ENCODE measurements at regions not wholly inside any gene's neighbourhood (a gene's known extent, or its start where the extent isn't known, plus 50 kb on each side); places are given as distances from the start of the nearest gene placed in this dataset.

GRCh38 chr11:111153194-111153593, 92.3 kb upstream of the POU2AF2 start:
- intact Hi-C loops (cut with DNase I): no loop called here
- no peak overlapping the region for H3K27ac ChIP-seq
- 98% methylated on average over 2 of the region's 2 CpGs for WGBS
- no peak overlapping the region for H3K4me3 ChIP-seq
- DNase-seq (ENCODE audit: low spot score): no peak
- no peaks in the 10 kb centered on the region for H3K4me1 ChIP-seq (replicated peaks)
- no peaks in the 10 kb centered on the region for H3K9me3 ChIP-seq
- H3K36me3 ChIP-seq: no peaks in the 10 kb centered on the region
- TF ChIP-seq POLR2AphosphoS5 (IDR thresholded peaks at IDR 0.05): no peak
- TF ChIP-seq POLR2A (IDR thresholded peaks at IDR 0.05): no peak
- no peak for TF ChIP-seq CTCF (IDR thresholded peaks at IDR 0.05)
- no peaks in the 10 kb centered on the region for H3K27me3 ChIP-seq (replicated peaks; ENCODE audit: insufficient read depth)

GRCh38 chr11:111148953-111149352, 96.6 kb upstream of the POU2AF2 start:
- Histone ChIP-seq H3K4me3 (no peak overlapping the region), H3K27me3 (replicated peaks; ENCODE audit: insufficient read depth) (no peaks in the 10 kb centered on the region), H3K4me1 (replicated peaks) (no peaks in the 10 kb centered on the region), H3K9me3 (no peaks in the 10 kb centered on the region), H3K27ac (no peak overlapping the region), H3K36me3 (no peaks in the 10 kb centered on the region)
- TF ChIP-seq POLR2AphosphoS5 (IDR thresholded peaks at IDR 0.05) (no peak), POLR2A (IDR thresholded peaks at IDR 0.05) (no peak), CTCF (IDR thresholded peaks at IDR 0.05) (no peak)
- intact Hi-C loops (cut with DNase I): no loop called here
- no peak for DNase-seq (ENCODE audit: low spot score)

- WGBS: 37% methylated on average over 3 of the region's 3 CpGs
- no peak for DNase-seq (ENCODE audit: low spot score)
- intact Hi-C loops (cut with DNase I): no loop called here
Measured at GRCh38 chr11:111148121-111148520, 97.4 kb upstream of the POU2AF2 start.

GRCh38 chr11:111137846-111138245, 107.7 kb upstream of the POU2AF2 start:
- intact Hi-C loops (cut with DNase I): no loop called here
- Histone ChIP-seq H3K27ac (no peak overlapping the region), H3K27me3 (replicated peaks; ENCODE audit: insufficient read depth) (no peaks in the 10 kb centered on the region), H3K4me3 (no peak overlapping the region), H3K36me3 (no peaks in the 10 kb centered on the region), H3K4me1 (replicated peaks) (no peaks in the 10 kb centered on the region), H3K9me3 (no peaks in the 10 kb centered on the region)
- TF ChIP-seq POLR2AphosphoS5 (IDR thresholded peaks at IDR 0.05) (peak; percentile 78), CTCF (IDR thresholded peaks at IDR 0.05) (no peak)
- peak; percentile 33 for DNase-seq (ENCODE audit: low spot score)
- 16% methylated on average over 1 of the region's 1 CpG for WGBS

More at GRCh38 chr11:111148121-111148520, 97.4 kb upstream of the POU2AF2 start:
- Histone ChIP-seq H3K4me1 (replicated peaks) (no peaks in the 10 kb centered on the region), H3K9me3 (no peaks in the 10 kb centered on the region), H3K4me3 (no peak overlapping the region), H3K36me3 (no peaks in the 10 kb centered on the region), H3K27me3 (replicated peaks; ENCODE audit: insufficient read depth) (no peaks in the 10 kb centered on the region), H3K27ac (no peak overlapping the region)
- TF ChIP-seq CTCF (IDR thresholded peaks at IDR 0.05) (no peak), POLR2A (IDR thresholded peaks at IDR 0.05) (no peak), POLR2AphosphoS5 (IDR thresholded peaks at IDR 0.05) (no peak)

- no peak overlapping the region for H3K27ac ChIP-seq
- TF ChIP-seq CTCF (IDR thresholded peaks at IDR 0.05) (no peak), POLR2A (IDR thresholded peaks at IDR 0.05) (no peak), POLR2AphosphoS5 (IDR thresholded peaks at IDR 0.05) (no peak)
- no peaks in the 10 kb centered on the region for H3K36me3 ChIP-seq
- H3K27me3 ChIP-seq (replicated peaks; ENCODE audit: insufficient read depth): no peaks in the 10 kb centered on the region
- 48% methylated on average over 11 of the region's 11 CpGs for WGBS
- H3K4me1 ChIP-seq (replicated peaks): no peaks in the 10 kb centered on the region
- no peak overlapping the region for H3K4me3 ChIP-seq
- H3K9me3 ChIP-seq: no peaks in the 10 kb centered on the region
- no peak for DNase-seq (ENCODE audit: low spot score)
- intact Hi-C loops (cut with DNase I): no loop called here
Measured at GRCh38 chr11:111135778-111136570, 109.6 kb upstream of the POU2AF2 start.
